HFFc6 (cell line): ENCODE measurements at regions not wholly inside any gene's neighbourhood (a gene's known extent, or its start where the extent isn't known, plus 50 kb on each side); places are given as distances from the start of the nearest gene placed in this dataset.
A peak's percentile ranks its signal among the peaks of the same experiment; 100 is the strongest.

ENCODE experiments used
- DNase-seq: peaks from one replicate; pipeline ENCODE4 v3.0.0-alpha.2; 2018
- H3K27ac Mint-ChIP-seq: 2 replicates; pipeline ENCODE4 v1.8.0; 2020; ENCODE audit warnings: mild to moderate bottlenecking, mixed read lengths
- H3K27me3 Mint-ChIP-seq: 2 replicates; pipeline ENCODE4 v1.8.0; 2021; ENCODE audit warnings: mild to moderate bottlenecking, moderate library complexity, mixed read lengths; ENCODE audit not compliant: insufficient read depth
- H3K36me3 Mint-ChIP-seq: 2 replicates; pipeline ENCODE4 v1.8.0; 2021; ENCODE audit warnings: low read depth, mixed read lengths
- H3K4me1 Mint-ChIP-seq: 2 replicates; pipeline ENCODE4 v1.8.0; 2020; ENCODE audit warnings: low read depth, mixed read lengths
- H3K4me3 Mint-ChIP-seq: 2 replicates; pipeline ENCODE4 v1.8.0; 2020; ENCODE audit warnings: mild to moderate bottlenecking, moderate library complexity, mixed read lengths
- H3K9me3 Mint-ChIP-seq: 2 replicates; pipeline ENCODE4 v1.8.0; 2020; ENCODE audit warnings: mild to moderate bottlenecking, mixed read lengths
- CTCF ChIP-seq: fragments of 200-600 bp; sonication (generic); IDR thresholded peaks from 2 replicates; pipeline ENCODE4 v1.5.0; 2021; ENCODE audit warnings: antibody characterized with exemption, mild to moderate bottlenecking

- Mint-ChIP-seq H3K27me3 (no peaks in the 10 kb centered on the region; the same call in 1 of the 2 replicates), H3K36me3 (no peaks in the 10 kb centered on the region), H3K9me3 (peaks cover 53% of the 10 kb centered on the region), H3K4me1 (no peaks in the 10 kb centered on the region), H3K4me3 (no peak overlapping the region), H3K27ac (no peak overlapping the region)
- no peak for TF ChIP-seq CTCF
- DNase-seq: no peak
Observed at GRCh38 chr5:175032013-175032412, 307.6 kb downstream of the MSX2 start.

GRCh38 chr5:175027390-175027789, 303.0 kb downstream of the MSX2 start:
- Mint-ChIP-seq H3K27me3 (no peaks in the 10 kb centered on the region; the same call in 1 of the 2 replicates), H3K9me3 (peaks cover 72% of the 10 kb centered on the region), H3K4me3 (no peak overlapping the region), H3K4me1 (no peaks in the 10 kb centered on the region), H3K27ac (no peak overlapping the region), H3K36me3 (peaks cover 4% of the 10 kb centered on the region; the same call in 1 of the 2 replicates)
- no peak for DNase-seq
- TF ChIP-seq CTCF: no peak

DNA sequence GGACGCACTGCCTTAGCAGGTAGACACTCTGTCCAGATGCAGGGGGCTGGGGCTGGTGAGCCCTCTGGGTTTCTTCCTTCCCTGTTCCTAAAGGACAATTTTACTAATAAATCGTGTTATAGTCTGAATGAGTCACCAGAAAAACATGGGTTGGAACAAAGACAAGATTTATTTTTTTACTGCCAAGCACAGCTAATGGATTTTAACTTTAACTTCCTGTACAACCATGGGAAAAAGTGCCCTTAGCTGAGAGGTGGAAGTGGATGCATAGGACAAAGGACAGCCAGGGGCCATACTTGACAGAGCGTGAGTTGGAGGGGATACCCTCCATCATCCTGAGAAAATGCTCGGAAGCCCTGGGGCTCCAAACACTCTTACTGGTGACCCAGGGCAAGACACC, 300.7 kb downstream of the MSX2 start:
- Mint-ChIP-seq H3K36me3 (peaks cover 4% of the 10 kb centered on the region; the same call in 1 of the 2 replicates), H3K27ac (no peak overlapping the region), H3K4me1 (no peaks in the 10 kb centered on the region), H3K9me3 (peaks cover 74% of the 10 kb centered on the region), H3K27me3 (no peaks in the 10 kb centered on the region; the same call in 1 of the 2 replicates), H3K4me3 (no peak overlapping the region)
- DNase-seq: peak; percentile 8
- no peak for TF ChIP-seq CTCF

DNA sequence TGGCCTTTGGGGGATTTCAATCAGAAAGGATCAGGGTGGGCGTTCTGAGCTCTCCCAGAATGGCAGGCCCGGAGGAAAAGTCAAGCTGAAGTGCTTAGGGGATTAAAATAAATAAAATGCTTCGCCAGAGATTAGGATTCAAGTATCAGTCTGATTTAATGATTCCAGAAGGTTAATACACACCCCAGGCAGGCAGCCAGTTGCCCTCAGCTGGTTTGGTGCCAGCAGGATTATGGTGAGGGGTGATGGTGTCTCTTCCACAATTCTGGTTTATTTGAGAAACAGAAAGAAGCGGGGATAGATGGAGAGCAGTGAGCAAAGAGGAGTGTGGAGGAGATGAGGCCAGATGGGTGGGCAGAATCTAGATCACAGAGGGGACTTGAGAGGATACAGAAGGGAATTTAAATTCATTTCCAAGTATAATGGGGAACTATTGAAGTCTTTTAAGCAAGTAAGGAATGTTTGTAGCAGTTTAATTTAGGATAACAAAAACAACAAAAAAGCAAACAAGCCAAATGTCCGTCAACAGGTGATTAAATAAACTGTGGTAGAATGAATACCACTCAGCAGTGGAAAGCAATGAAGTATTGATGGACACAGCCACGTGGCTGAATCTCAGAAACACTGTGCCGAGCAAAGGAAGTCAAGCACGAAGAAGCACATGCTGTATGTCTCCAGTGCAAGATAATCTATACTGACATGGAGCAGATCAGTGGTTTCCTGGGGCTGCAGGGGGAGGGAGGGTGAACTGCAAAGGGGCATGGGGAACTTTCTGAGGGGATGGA, 297.7 kb downstream of the MSX2 start:
- no peak for TF ChIP-seq CTCF
- Mint-ChIP-seq H3K36me3 (peaks cover 4% of the 10 kb centered on the region; the same call in 1 of the 2 replicates), H3K27me3 (peaks cover 1% of the 10 kb centered on the region; the same call in 1 of the 2 replicates), H3K4me3 (no peak overlapping the region), H3K27ac (no peak overlapping the region), H3K9me3 (peaks cover 60% of the 10 kb centered on the region), H3K4me1 (no peaks in the 10 kb centered on the region)
- no peak for DNase-seq

DNA sequence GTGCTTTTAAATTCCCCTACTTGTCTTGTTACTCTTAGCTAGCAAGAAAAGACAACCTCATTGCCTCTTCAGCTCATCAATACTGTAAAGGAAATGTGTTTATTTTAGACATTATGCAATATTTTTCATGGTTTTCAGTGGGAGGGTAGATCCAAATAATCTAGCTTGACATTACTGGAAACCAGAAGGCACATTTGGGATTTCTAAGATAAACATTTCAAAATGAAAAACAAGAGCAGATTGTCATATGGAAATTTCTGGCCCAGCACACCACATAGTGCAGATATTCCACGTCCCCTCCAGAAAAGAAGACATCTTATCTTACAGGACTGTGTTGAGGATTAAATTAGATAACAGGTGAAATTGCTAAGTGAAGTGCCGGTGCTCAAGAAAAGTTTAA, 296.9 kb downstream of the MSX2 start:
- H3K4me1 Mint-ChIP-seq: no peaks in the 10 kb centered on the region
- TF ChIP-seq CTCF: no peak
- H3K9me3 Mint-ChIP-seq: peaks cover 52% of the 10 kb centered on the region

More for the DNA sequence above, 296.9 kb downstream of the MSX2 start:
- Mint-ChIP-seq H3K4me3 (no peak overlapping the region), H3K27me3 (peaks cover 1% of the 10 kb centered on the region; the same call in 1 of the 2 replicates), H3K36me3 (peaks cover under 1% of the 10 kb centered on the region; the same call in 1 of the 2 replicates), H3K27ac (no peak overlapping the region)
- DNase-seq: no peak
